ENCODE measurements at regions not wholly inside any gene's neighbourhood (a gene's known extent, or its start where the extent isn't known, plus 50 kb on each side); places are given as distances from the start of the nearest gene placed in this dataset.

- TF ChIP-seq FOXM1 (IDR thresholded peaks at IDR 0.05; ENCODE audit: borderline replicate concordance, low read depth), result no peak
- no peak for TF ChIP-seq NFIC (IDR thresholded peaks at IDR 0.05)
These were observed 199.8 kb upstream of the ZIC3 start for GRCh38 chrX:137366018-137366633.

- TF ChIP-seq CEBPB (IDR thresholded peaks at IDR 0.05), result no peak
- TF ChIP-seq TCF12 (IDR thresholded peaks at IDR 0.05; ENCODE audit: low read depth), result no peak
- no peak for TF ChIP-seq NFIC (IDR thresholded peaks at IDR 0.05)
- no peak for TF ChIP-seq EP300 (IDR thresholded peaks at IDR 0.05; ENCODE audit: borderline replicate concordance)
- TF ChIP-seq EGR1 (IDR thresholded peaks at IDR 0.05), result no peak
- TF ChIP-seq FOXM1 (IDR thresholded peaks at IDR 0.05; ENCODE audit: borderline replicate concordance, low read depth), result no peak
- no peak for TF ChIP-seq REST (IDR thresholded peaks at IDR 0.05; ENCODE audit: low read depth)
- TF ChIP-seq TAF1 (IDR thresholded peaks at IDR 0.05; ENCODE audit: low read depth), result no peak
These were observed 202.4 kb upstream of the ZIC3 start for GRCh38 chrX:137363559-137363958.

GRCh38 chrX:137362583-137362982, 203.3 kb upstream of the ZIC3 start:
- no peak for TF ChIP-seq CREB1 (IDR thresholded peaks at IDR 0.05; ENCODE audit: low read depth)
- no peak for TF ChIP-seq TEAD4 (IDR thresholded peaks at IDR 0.05)
- no peak for TF ChIP-seq FOXM1 (IDR thresholded peaks at IDR 0.05; ENCODE audit: borderline replicate concordance, low read depth)
- no peak for TF ChIP-seq REST (IDR thresholded peaks at IDR 0.05; ENCODE audit: low read depth)
- no peak for TF ChIP-seq CEBPB (IDR thresholded peaks at IDR 0.05)
- TF ChIP-seq TAF1 (IDR thresholded peaks at IDR 0.05; ENCODE audit: low read depth), result no peak
- no peak for TF ChIP-seq YY1 (IDR thresholded peaks at IDR 0.05; ENCODE audit: low read depth)
- TF ChIP-seq NFIC (IDR thresholded peaks at IDR 0.05), result no peak
- no peak for TF ChIP-seq EGR1 (IDR thresholded peaks at IDR 0.05)
- no peak for TF ChIP-seq EP300 (IDR thresholded peaks at IDR 0.05; ENCODE audit: borderline replicate concordance)
- no peak for TF ChIP-seq RAD21 (IDR thresholded peaks at IDR 0.05; ENCODE audit: low read depth)
- TF ChIP-seq USF1 (IDR thresholded peaks at IDR 0.05), result no peak
- TF ChIP-seq TCF12 (IDR thresholded peaks at IDR 0.05; ENCODE audit: low read depth), result no peak
- no peak for TF ChIP-seq MAX (IDR thresholded peaks at IDR 0.05)
- TF ChIP-seq ZBTB7A (IDR thresholded peaks at IDR 0.05; ENCODE audit: low read depth), result no peak

- TF ChIP-seq TAF1 (IDR thresholded peaks at IDR 0.05; ENCODE audit: low read depth) (no peak), ZBTB7A (IDR thresholded peaks at IDR 0.05; ENCODE audit: low read depth) (no peak), FOXM1 (IDR thresholded peaks at IDR 0.05; ENCODE audit: borderline replicate concordance, low read depth) (no peak), EP300 (IDR thresholded peaks at IDR 0.05; ENCODE audit: borderline replicate concordance) (no peak), USF1 (IDR thresholded peaks at IDR 0.05) (no peak), TEAD4 (IDR thresholded peaks at IDR 0.05) (no peak), REST (IDR thresholded peaks at IDR 0.05; ENCODE audit: low read depth) (no peak), CREB1 (IDR thresholded peaks at IDR 0.05; ENCODE audit: low read depth) (no peak), RAD21 (IDR thresholded peaks at IDR 0.05; ENCODE audit: low read depth) (no peak), EGR1 (IDR thresholded peaks at IDR 0.05) (no peak), CEBPB (IDR thresholded peaks at IDR 0.05) (no peak), TCF12 (IDR thresholded peaks at IDR 0.05; ENCODE audit: low read depth) (no peak), MAX (IDR thresholded peaks at IDR 0.05) (no peak), YY1 (IDR thresholded peaks at IDR 0.05; ENCODE audit: low read depth) (no peak)
These were observed 211.1 kb upstream of the ZIC3 start for GRCh38 chrX:137354851-137355250.
